ENCODE measurements at regions not wholly inside any gene's neighbourhood (a gene's known extent, or its start where the extent isn't known, plus 50 kb on each side); places are given as distances from the start of the nearest gene placed in this dataset.
"Not testable (repeated sequence)": the region's sequence is repeated elsewhere in the genome, so short reads cannot be mapped to it uniquely, and the experiment has no call there.

GRCh38 chr12:82627799-82628198 is 58.9 kb upstream of the TMTC2 start:
- H3K4me3 ChIP-seq (ENCODE audit: low read depth, low read length) = no peak overlapping the region
- DNase-seq (ENCODE audit: low read depth) = peak; percentile 32
- TF ChIP-seq CTCF (IDR thresholded peaks at IDR 0.05; ENCODE audit: low read depth, low read length) (peak; percentile 40), MYC (IDR thresholded peaks at IDR 0.05; ENCODE audit: low read depth, low read length) (no peak), POLR2A (IDR thresholded peaks at IDR 0.05; ENCODE audit: extremely low read depth, insufficient read length) (no peak)
- TF ChIP-seq, protein P1, sequence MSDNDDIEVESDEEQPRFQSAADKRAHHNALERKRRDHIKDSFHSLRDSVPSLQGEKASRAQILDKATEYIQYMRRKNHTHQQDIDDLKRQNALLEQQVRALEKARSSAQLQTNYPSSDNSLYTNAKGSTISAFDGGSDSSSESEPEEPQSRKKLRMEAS (IDR thresholded peaks at IDR 0.05; ENCODE audit: low read depth, low read length) = no peak

DNA sequence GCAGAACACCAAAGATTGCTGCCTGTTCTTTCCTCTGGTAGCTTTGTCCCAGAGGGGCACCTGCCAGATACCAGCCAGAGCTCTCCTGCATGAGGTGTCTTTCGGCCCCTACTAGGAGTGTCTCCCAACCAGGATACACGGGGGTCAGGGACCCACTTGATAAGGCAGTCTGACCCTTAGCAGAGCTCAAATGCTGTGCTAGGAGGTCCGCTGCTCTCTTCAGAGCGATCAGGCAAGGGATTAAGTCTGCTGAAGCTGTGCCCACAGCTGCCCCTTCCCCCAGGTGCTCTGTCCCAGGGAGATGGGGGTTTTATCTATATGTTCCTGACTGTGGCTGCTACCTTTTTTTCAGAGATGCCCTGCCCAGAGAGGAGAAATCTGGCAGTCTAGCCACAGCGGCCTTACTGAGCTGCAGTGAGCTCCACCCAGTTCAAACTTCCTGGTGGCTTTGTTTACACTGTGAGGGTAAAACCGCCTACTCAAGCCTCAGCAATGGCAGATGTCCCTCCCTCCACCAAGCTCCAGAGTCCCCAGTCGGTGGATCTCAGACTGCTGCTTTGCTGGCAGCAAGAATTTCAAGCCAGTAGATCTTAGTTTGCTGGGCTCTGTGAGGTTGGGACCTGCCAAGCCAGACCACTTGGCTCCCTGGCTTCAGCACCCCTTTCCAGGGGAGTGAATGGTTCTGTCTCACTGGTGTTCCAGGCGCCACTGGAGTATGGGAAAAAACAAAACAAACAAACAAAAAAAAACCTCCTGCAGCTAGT is 52.0 kb upstream of the TMTC2 start:
- not testable (repeated sequence) for DNase-seq (ENCODE audit: low read depth); H3K4me3 ChIP-seq (ENCODE audit: low read depth, low read length)

DNA sequence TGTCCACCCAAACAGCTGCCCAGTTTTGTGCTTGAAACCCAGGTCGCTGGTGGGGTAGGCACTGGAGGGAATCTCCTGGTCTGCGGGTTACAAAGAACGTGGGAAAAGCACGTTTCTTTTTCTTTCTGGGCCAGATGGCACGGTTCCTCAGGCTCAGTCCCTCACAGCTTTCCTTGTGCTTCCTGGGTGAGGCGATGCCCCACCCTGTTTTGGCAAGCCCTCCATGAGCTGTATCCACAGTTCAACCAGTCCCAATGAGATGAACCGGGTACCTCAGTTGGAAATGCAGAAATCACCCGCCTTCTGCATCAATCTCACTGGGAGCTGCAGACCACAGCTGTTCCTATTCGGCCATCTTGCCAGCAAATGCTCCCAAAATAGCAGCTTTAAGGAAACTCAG is 51.4 kb upstream of the TMTC2 start:
- TF ChIP-seq, protein P1 (IDR thresholded peaks at IDR 0.05; ENCODE audit: low read depth, low read length) = no peak
- no peak overlapping the region for H3K4me3 ChIP-seq (ENCODE audit: low read depth, low read length)
- no peak for DNase-seq (ENCODE audit: low read depth)
